HFF-Myc (cell line): ENCODE measurements at regions not wholly inside any gene's neighbourhood (a gene's known extent, or its start where the extent isn't known, plus 50 kb on each side); places are given as distances from the start of the nearest gene placed in this dataset.
"Not testable (repeated sequence)": the region's sequence is repeated elsewhere in the genome, so short reads cannot be mapped to it uniquely, and the experiment has no call there.

Experiments used
- DNase-seq: peaks from one replicate; pipeline ENCODE4 v3.0.0-alpha.2; 2011; ENCODE audit warnings: low read depth; ENCODE audit errors: extremely low read depth
- H3K4me3 ChIP-seq: replicated peaks from 2 replicates; pipeline ENCODE4 v1.5.1; 2011; ENCODE audit warnings: low read depth, mild to moderate bottlenecking, control low read depth, low read length
- CTCF ChIP-seq: IDR thresholded peaks from 2 replicates; pipeline ENCODE4 v1.5.1; 2012; ENCODE audit warnings: mild to moderate bottlenecking, low read depth, low read length, control low read depth; ENCODE audit errors: missing control alignments

GRCh38 chr5:157942595-157942994, 83.7 kb upstream of the CLINT1 start:
- no peak for DNase-seq
- H3K4me3 ChIP-seq, result no peak overlapping the region
- TF ChIP-seq CTCF, result no peak

- H3K4me3 ChIP-seq, result no peak overlapping the region
- DNase-seq, result no peak
- no peak for TF ChIP-seq CTCF
Observed at GRCh38 chr5:157941616-157942015, 82.7 kb upstream of the CLINT1 start.

GRCh38 chr5:157938101-157938500, 79.2 kb upstream of the CLINT1 start:
- DNase-seq, H3K4me3 ChIP-seq: not testable (repeated sequence)

GRCh38 chr5:157936776-157937501, 78.0 kb upstream of the CLINT1 start:
- not testable (repeated sequence) for H3K4me3 ChIP-seq, DNase-seq

GRCh38 chr5:157934600-157934999, 75.7 kb upstream of the CLINT1 start:
- no peak overlapping the region for H3K4me3 ChIP-seq
- no peak for TF ChIP-seq CTCF

GRCh38 chr5:157933005-157933404, 74.1 kb upstream of the CLINT1 start:
- H3K4me3 ChIP-seq, result no peak overlapping the region
- DNase-seq, result no peak
- TF ChIP-seq CTCF, result no peak

More at GRCh38 chr5:157934600-157934999, 75.7 kb upstream of the CLINT1 start:
- no peak for DNase-seq

GRCh38 chr5:157930710-157931109, 71.8 kb upstream of the CLINT1 start:
- no peak overlapping the region for H3K4me3 ChIP-seq
- no peak for TF ChIP-seq CTCF
- no peak for DNase-seq

GRCh38 chr5:157926977-157927376, 68.0 kb upstream of the CLINT1 start:
- no peak for DNase-seq
- no peak for TF ChIP-seq CTCF
- H3K4me3 ChIP-seq, result no peak overlapping the region
